Astrocyte (in vitro differentiated cells and primary cell): ENCODE measurements at regions not wholly inside any gene's neighbourhood (a gene's known extent, or its start where the extent isn't known, plus 50 kb on each side); places are given as distances from the start of the nearest gene placed in this dataset.

Experiments used
- DNase-seq: peaks from one replicate; pipeline ENCODE4 v3.0.0-alpha.2; 2010; ENCODE audit warnings: low read depth
- FAIRE-seq: peaks from 2 replicates; lab custom pipeline; 2011; peaks lifted over from hg19 to GRCh38; lab: Jason Lieb, UNC
- H2AFZ ChIP-seq: 2 replicates; pipeline ENCODE4 v1.6.0; 2012; ENCODE audit warnings: low read depth, low read length, inconsistent platforms
- H3K27ac ChIP-seq: 2 replicates; pipeline ENCODE4 v1.5.1; 2011; ENCODE audit warnings: low read depth, low read length, inconsistent platforms
- H3K27me3 ChIP-seq: 2 replicates; pipeline ENCODE4 v1.6.0; 2011; ENCODE audit warnings: low read length, inconsistent platforms; ENCODE audit not compliant: insufficient read depth
- H3K36me3 ChIP-seq: 2 replicates; pipeline ENCODE4 v1.5.1; 2011; ENCODE audit warnings: low read length, inconsistent platforms; ENCODE audit not compliant: insufficient read depth
- H3K4me1 ChIP-seq: 2 replicates; pipeline ENCODE4 v1.5.1; 2011; ENCODE audit warnings: low read length, inconsistent platforms; ENCODE audit not compliant: insufficient read depth
- H3K4me2 ChIP-seq: 2 replicates; pipeline ENCODE4 v1.6.0; 2012; ENCODE audit warnings: low read length, inconsistent platforms
- H3K4me3 ChIP-seq: 2 replicates; pipeline ENCODE4 v1.5.1; 2011; ENCODE audit warnings: low read depth, mild to moderate bottlenecking, low read length, inconsistent platforms; ENCODE audit not compliant: insufficient read depth
- H3K79me2 ChIP-seq: 2 replicates; pipeline ENCODE4 v1.6.0; 2012; ENCODE audit warnings: mild to moderate bottlenecking, low read length, inconsistent platforms; ENCODE audit not compliant: insufficient read depth
- H3K9ac ChIP-seq: 2 replicates; pipeline ENCODE4 v1.6.0; 2012; ENCODE audit warnings: mild to moderate bottlenecking, low read length, inconsistent platforms
- H3K9me3 ChIP-seq: 2 replicates; pipeline ENCODE4 v1.5.1; 2012; ENCODE audit warnings: low read depth, mild to moderate bottlenecking, low read length, inconsistent platforms; ENCODE audit not compliant: insufficient read depth
- H4K20me1 ChIP-seq: 2 replicates; pipeline ENCODE4 v1.6.0; 2012; ENCODE audit warnings: low read length, inconsistent platforms; ENCODE audit not compliant: insufficient read depth
- H3K27ac Mint-ChIP-seq: one replicate; pipeline ENCODE4 v1.8.0; 2021; ENCODE audit warnings: mild to moderate bottlenecking, mixed read lengths; ENCODE audit not compliant: unreplicated experiment
- H3K27me3 Mint-ChIP-seq: one replicate; pipeline ENCODE4 v1.8.0; 2021; ENCODE audit warnings: low read depth, mixed read lengths; ENCODE audit not compliant: unreplicated experiment
- H3K36me3 Mint-ChIP-seq: one replicate; pipeline ENCODE4 v1.8.0; 2021; ENCODE audit warnings: low read depth, mixed read lengths; ENCODE audit not compliant: unreplicated experiment
- H3K4me1 Mint-ChIP-seq: one replicate; pipeline ENCODE4 v1.8.0; 2021; ENCODE audit warnings: low read depth, mixed read lengths; ENCODE audit not compliant: unreplicated experiment
- H3K4me3 Mint-ChIP-seq: one replicate; pipeline ENCODE4 v1.8.0; 2021; ENCODE audit warnings: mild to moderate bottlenecking, moderate library complexity, mixed read lengths; ENCODE audit not compliant: unreplicated experiment
- H3K9me3 Mint-ChIP-seq: one replicate; pipeline ENCODE4 v1.8.0; 2021; ENCODE audit warnings: mild to moderate bottlenecking, mixed read lengths; ENCODE audit not compliant: unreplicated experiment
- CTCF ChIP-seq: IDR thresholded peaks from 2 replicates; pipeline ENCODE4 v1.5.1; 2011; ENCODE audit warnings: low read depth, mild to moderate bottlenecking, inconsistent platforms, low read length, moderate library complexity; ENCODE audit not compliant: insufficient read depth
- EZH2 ChIP-seq: IDR thresholded peaks from 2 replicates; pipeline ENCODE4 v1.6.1; 2012; ENCODE audit warnings: mild to moderate bottlenecking, low read length, inconsistent platforms; ENCODE audit not compliant: insufficient read depth

- TF ChIP-seq CTCF (no peak), EZH2 (no peak)
- H3K9me3 ChIP-seq: peaks cover 9% of the 10 kb centered on the region
- no peak overlapping the region for H3K4me2 ChIP-seq
- no peaks in the 10 kb centered on the region for H3K79me2 ChIP-seq
- no peaks in the 10 kb centered on the region for H4K20me1 ChIP-seq
- no peaks in the 10 kb centered on the region for H3K27me3 ChIP-seq
- no peak overlapping the region for H3K27ac Mint-ChIP-seq
- no peak overlapping the region for H2AFZ ChIP-seq
- FAIRE-seq (no peak), DNase-seq (no peak)
- H3K4me1 ChIP-seq: no peaks in the 10 kb centered on the region
- no peak overlapping the region for H3K9ac ChIP-seq
- H3K36me3 ChIP-seq: no peaks in the 10 kb centered on the region
- H3K27ac ChIP-seq: no peak overlapping the region
- H3K27me3 Mint-ChIP-seq: peaks cover 1% of the 10 kb centered on the region
- no peak overlapping the region for H3K4me3 ChIP-seq
- no peak overlapping the region for H3K4me3 Mint-ChIP-seq
- no peaks in the 10 kb centered on the region for H3K36me3 Mint-ChIP-seq
- no peaks in the 10 kb centered on the region for H3K9me3 Mint-ChIP-seq
- H3K4me1 Mint-ChIP-seq: no peaks in the 10 kb centered on the region
Measured at GRCh38 chr16:7014756-7015155, 317.9 kb upstream of the RBFOX1 start.

- no peak for DNase-seq
- Histone ChIP-seq H3K9ac (no peak overlapping the region), H3K4me1 (no peaks in the 10 kb centered on the region), H3K9me3 (peaks cover 9% of the 10 kb centered on the region), H2AFZ (no peak overlapping the region), H3K27ac (no peak overlapping the region), H3K79me2 (no peaks in the 10 kb centered on the region), H3K27me3 (no peaks in the 10 kb centered on the region), H4K20me1 (no peaks in the 10 kb centered on the region), H3K4me2 (no peak overlapping the region), H3K36me3 (no peaks in the 10 kb centered on the region), H3K4me3 (no peak overlapping the region)
- FAIRE-seq: no peak
- Mint-ChIP-seq H3K36me3 (no peaks in the 10 kb centered on the region), H3K4me1 (no peaks in the 10 kb centered on the region), H3K27ac (no peak overlapping the region), H3K4me3 (no peak overlapping the region), H3K27me3 (peaks cover 3% of the 10 kb centered on the region), H3K9me3 (peaks cover 6% of the 10 kb centered on the region)
- TF ChIP-seq EZH2: no peak
Measured at GRCh38 chr16:7013990-7014389, 318.7 kb upstream of the RBFOX1 start.

GRCh38 chr16:7004266-7004665 is 328.4 kb upstream of the RBFOX1 start:
- H3K4me1 ChIP-seq: no peaks in the 10 kb centered on the region
- no peaks in the 10 kb centered on the region for H3K27me3 ChIP-seq
- no peak overlapping the region for H3K27ac Mint-ChIP-seq
- no peak overlapping the region for H3K4me3 ChIP-seq
- H3K4me1 Mint-ChIP-seq: no peaks in the 10 kb centered on the region
- TF ChIP-seq EZH2 (no peak), CTCF (no peak)
- peaks cover 3% of the 10 kb centered on the region for H3K9me3 Mint-ChIP-seq
- no peak for FAIRE-seq
- no peak overlapping the region for H3K4me3 Mint-ChIP-seq
- H3K27me3 Mint-ChIP-seq: peaks cover 6% of the 10 kb centered on the region
- H3K9ac ChIP-seq: no peak overlapping the region
- H2AFZ ChIP-seq: no peak overlapping the region
- DNase-seq: no peak
- H3K9me3 ChIP-seq: peaks cover 4% of the 10 kb centered on the region
- no peak overlapping the region for H3K4me2 ChIP-seq
- no peaks in the 10 kb centered on the region for H4K20me1 ChIP-seq
- H3K36me3 ChIP-seq: no peaks in the 10 kb centered on the region
- no peaks in the 10 kb centered on the region for H3K79me2 ChIP-seq
- no peaks in the 10 kb centered on the region for H3K36me3 Mint-ChIP-seq
- no peak overlapping the region for H3K27ac ChIP-seq
